K562 (cell line): ENCODE measurements at regions not wholly inside any gene's neighbourhood (a gene's known extent, or its start where the extent isn't known, plus 50 kb on each side); places are given as distances from the start of the nearest gene placed in this dataset.

Experiments used
- ATAC-seq: fragments of 200-7000 bp; cut with Tn5 transposase; 3 replicates; pipeline ENCODE4 v1.9.1; 2020; ENCODE audit warnings: moderate library complexity
- BruUV-seq: library from RNA; stranded (reverse); fragments of 400-500 nt; replicated peaks from 2 replicates; lab custom pipeline; 2021; lab: Mats Ljungman, UMichigan
- CTCF ChIA-PET: fragments of 300-600 bp; formaldehyde crosslinking; extraction: SDS; loops from one replicate; lab custom pipeline; 2021; ENCODE audit warnings: low intra/inter-chr PET ratio; lab: Yijun Ruan, JAX
- POLR2A ChIA-PET: fragments of 300-600, 350-650 bp; sonication (Branson Sonifier 250); formaldehyde crosslinking; extraction: SDS; loops from one replicate; lab custom pipeline; 2021; ENCODE audit warnings: antibody characterized with exemption, inconsistent platforms; lab: Yijun Ruan, JAX
- DNase-seq, 4 experiments: peaks; one replicate each; pipeline versions ENCODE4 v3.0.0 to v3.0.0-alpha.2; 2011 to 2018; ENCODE audit warnings: low spot score in 3 of 4, mixed read lengths in 3 of 4; ENCODE audit errors: extremely low read depth in 1 of 4
- FAIRE-seq: peaks from 2 replicates; lab custom pipeline; 2011; peaks lifted over from hg19 to GRCh38; lab: Jason Lieb, UNC
- H2AFZ ChIP-seq: 2 replicates; pipeline ENCODE4 v1.6.0; 2011; ENCODE audit warnings: low read depth, low read length, control low read depth, inconsistent platforms
- H3K27ac ChIP-seq: fragments of 200-600 bp; 3 replicates; pipeline ENCODE4 v1.8.0; 2011; ENCODE audit warnings: low read depth, mild to moderate bottlenecking, control low read depth, inconsistent platforms, low read length, moderate library complexity, mixed read lengths; ENCODE audit errors: extremely low read depth
- H3K27me3 ChIP-seq, 2 experiments: fragments of 300-600 bp in 1 of 2; 2 replicates in 1 of 2; 3 replicates in 1 of 2; pipeline versions ENCODE4 v1.6.0 to v1.8.0; 2011; ENCODE audit warnings: inconsistent platforms in 2 of 2, low read length in 2 of 2, mild to moderate bottlenecking in 1 of 2, mixed read lengths in 1 of 2, moderate library complexity in 1 of 2; ENCODE audit not compliant: control insufficient read depth in 2 of 2, insufficient read depth in 2 of 2
- H3K36me3 ChIP-seq: fragments of 300-600 bp; 3 replicates; pipeline ENCODE4 v1.8.0; 2011; ENCODE audit warnings: mild to moderate bottlenecking, low read length, inconsistent platforms; ENCODE audit not compliant: control insufficient read depth, insufficient read depth
- H3K4me1 ChIP-seq, 2 experiments: fragments of 200-600 bp in 1 of 2; replicated peaks in 1 of 2; 2 replicates in 1 of 2; 3 replicates in 1 of 2; pipeline versions ENCODE4 v1.5.1 to v1.8.0; 2011; ENCODE audit warnings: inconsistent platforms in 2 of 2, low read length in 2 of 2, mild to moderate bottlenecking in 1 of 2, mixed read lengths in 1 of 2, moderate library complexity in 1 of 2; ENCODE audit not compliant: control insufficient read depth in 2 of 2, insufficient read depth in 2 of 2
- H3K4me2 ChIP-seq: 2 replicates; pipeline ENCODE4 v1.6.1; 2011; ENCODE audit warnings: low read length, control low read depth, inconsistent platforms, mixed read lengths; ENCODE audit not compliant: insufficient read depth
- H3K4me3 ChIP-seq: fragments of 200-600 bp; sonication (generic), shearing (Covaris generic); 2 replicates; pipeline ENCODE4 v1.5.1; 2016; ENCODE audit warnings: control low read depth, inconsistent platforms
- H3K79me2 ChIP-seq: fragments of 200-600 bp; 3 replicates; pipeline ENCODE4 v1.8.0; 2011; ENCODE audit warnings: low read length, inconsistent platforms; ENCODE audit not compliant: control insufficient read depth, insufficient read depth
- H3K9ac ChIP-seq, 2 experiments: 2 replicates each; pipeline versions ENCODE4 v1.6.0 to v1.6.1; 2011; ENCODE audit warnings: low read depth in 2 of 2, low read length in 2 of 2, control low read depth in 1 of 2, inconsistent platforms in 1 of 2, mild to moderate bottlenecking in 1 of 2, mixed read lengths in 1 of 2; ENCODE audit not compliant: insufficient read depth in 1 of 2
- H3K9me1 ChIP-seq: one replicate; pipeline ENCODE4 v1.6.0; 2011; ENCODE audit warnings: inconsistent platforms, mild to moderate bottlenecking, low read length, moderate library complexity; ENCODE audit not compliant: control insufficient read depth, insufficient read depth
- H3K9me3 ChIP-seq: replicated peaks from 2 replicates; pipeline ENCODE4 v1.5.1; 2011; ENCODE audit warnings: low read depth, low read length, inconsistent platforms; ENCODE audit not compliant: control insufficient read depth, insufficient read depth
- H4K20me1 ChIP-seq: replicated peaks from 2 replicates; pipeline ENCODE4 v1.6.1; 2011; ENCODE audit warnings: low read length, inconsistent platforms, mixed read lengths; ENCODE audit not compliant: control insufficient read depth, insufficient read depth
- BRD4 ChIP-seq: fragments of 200-600 bp; sonication (generic); IDR thresholded peaks from 2 replicates; pipeline ENCODE4 v1.6.1; 2017; ENCODE audit warnings: inconsistent platforms
- BRD9 ChIP-seq: fragments of 450-650 bp; IDR thresholded peaks from 2 replicates; pipeline ENCODE4 v1.6.1; 2018; ENCODE audit warnings: low read depth; ENCODE audit not compliant: partially characterized antibody
- CC2D1A ChIP-seq: fragments of 450-650 bp; IDR thresholded peaks from 2 replicates; pipeline ENCODE4 v1.6.1; 2017; ENCODE audit warnings: mild to moderate bottlenecking
- ETV1 ChIP-seq: fragments of 450-650 bp; conservative IDR thresholded peaks from 2 replicates; pipeline ENCODE4 v1.6.1; 2016; ENCODE audit warnings: missing genetic modification characterization, control low read depth, low read depth, missing compliant biosample characterization
- GTF2A2 ChIP-seq: IDR thresholded peaks from 2 replicates; pipeline ENCODE4 v1.6.1; 2016; ENCODE audit warnings: mild to moderate bottlenecking, missing genetic modification characterization, missing compliant biosample characterization
- IRF1 ChIP-seq: sonication (generic); formaldehyde crosslinking; IDR thresholded peaks from 2 replicates; pipeline ENCODE4 v1.8.0; 2022; ENCODE audit warnings: missing genetic modification reagents, mild to moderate bottlenecking, borderline replicate concordance
- KDM5B ChIP-seq: fragments of 200-600 bp; sonication (generic); IDR thresholded peaks from 2 replicates; pipeline ENCODE4 v1.6.1; 2012; ENCODE audit warnings: low read depth, mild to moderate bottlenecking, moderate library complexity, low read length, control low read depth, inconsistent platforms; ENCODE audit not compliant: insufficient replicate concordance
- MECOM ChIP-seq: fragments of 250-450 bp; sonication (Bioruptor Pico); IDR thresholded peaks from 2 replicates; pipeline ENCODE4 v1.8.0; 2022; ENCODE audit warnings: inconsistent platforms
- NR3C1 ChIP-seq: sonication (generic); formaldehyde crosslinking; IDR thresholded peaks from 2 replicates; pipeline ENCODE4 v1.8.1; 2022; ENCODE audit warnings: missing genetic modification reagents
- POU5F1 ChIP-seq: fragments of 150-350 bp; IDR thresholded peaks from 2 replicates; pipeline ENCODE4 v1.6.1; 2014; ENCODE audit warnings: borderline replicate concordance, low read length, low read depth, mild to moderate bottlenecking; ENCODE audit not compliant: partially characterized antibody
- PRMT5 ChIP-seq: sonication (generic); formaldehyde crosslinking; IDR thresholded peaks from 2 replicates; pipeline ENCODE4 v1.5.0; 2020; ENCODE audit warnings: missing genetic modification reagents
- RNF2 ChIP-seq: sonication (generic); IDR thresholded peaks from 2 replicates; pipeline ENCODE4 v1.6.1; 2016
- TEAD4 ChIP-seq, 2 experiments: sonication (generic) in 1 of 2; formaldehyde crosslinking in 1 of 2; IDR thresholded peaks; 2 replicates each; pipeline versions ENCODE4 v1.6.1 to v1.8.0; 2012 to 2022; ENCODE audit warnings: borderline replicate concordance in 1 of 2, inconsistent platforms in 1 of 2, low read length in 1 of 2, mild to moderate bottlenecking in 1 of 2, missing genetic modification reagents in 1 of 2
- THAP7 ChIP-seq: fragments of 250-450 bp; sonication (Bioruptor Pico); IDR thresholded peaks from 2 replicates; pipeline ENCODE4 v1.5.0; 2021
- ZBED1 ChIP-seq: IDR thresholded peaks from 2 replicates; pipeline ENCODE4 v1.6.1; 2014
- WGBS: fragments of 100-300 bp; shearing (Covaris generic); methylation state at CpG from one replicate; pipeline ENCODE4 v1.1.6; 2016; ENCODE audit warnings: low coverage, mixed read lengths; ENCODE audit not compliant: insufficient coverage; ENCODE audit errors: missing lambda C conversion rate; 5-methylcytosine and 5-hydroxymethylcytosine counted together
- in situ Hi-C: fragments of 300-500 bp; cut with MboI; formaldehyde crosslinking; loops from 4 replicates; pipeline ENCODE4 v1.15.0; 2018; ENCODE audit warnings: inconsistent platforms, mixed read lengths
- intact Hi-C: fragments of 100-400 bp; cut with micrococcal nuclease; formaldehyde crosslinking; loops from 2 replicates; pipeline ENCODE4 v1.14.2; 2022

- Histone ChIP-seq H3K9me3 (no peaks in the 10 kb centered on the region), H3K9ac (no peak overlapping the region), H2AFZ (no peak overlapping the region), H3K4me2 (no peak overlapping the region), H3K4me1 (no peaks in the 10 kb centered on the region), H3K27me3 (no peaks in the 10 kb centered on the region), H3K36me3 (no peaks in the 10 kb centered on the region), H3K79me2 (no peaks in the 10 kb centered on the region), H3K4me3 (no peak overlapping the region), H3K9me1 (no peaks in the 10 kb centered on the region), H4K20me1 (no peaks in the 10 kb centered on the region), H3K27ac (no peak overlapping the region)
- CTCF ChIA-PET, result no interaction called here
- WGBS, result 3% methylated on average over 4 of the region's 4 CpGs
- TF ChIP-seq ZBED1, result no peak
- no peak for FAIRE-seq
- BruUV-seq, result no TSS peak
- no peak for DNase-seq
- no peak for ATAC-seq
- in situ Hi-C loops (no loop called here), intact Hi-C loops (no loop called here)
- POLR2A ChIA-PET, result no interaction called here
Measured at GRCh38 chr5:147052519-147052918, 174.0 kb upstream of the PPP2R2B start.

- 0% methylated on average over 5 of the region's 5 CpGs for WGBS
- H3K36me3 ChIP-seq, result no peaks in the 10 kb centered on the region
- no peaks in the 10 kb centered on the region for H4K20me1 ChIP-seq
- POLR2A ChIA-PET, result no interaction called here
- H3K79me2 ChIP-seq, result no peaks in the 10 kb centered on the region
- no peak for DNase-seq
- BruUV-seq, result no TSS peak
- no peaks in the 10 kb centered on the region for H3K9me1 ChIP-seq
- TF ChIP-seq CC2D1A (no peak), MECOM (CRISPR knock-in tag) (no peak), NR3C1 (no peak), POU5F1 (no peak), IRF1 (CRISPR knock-in tag) (no peak), BRD9 (no peak), PRMT5 (CRISPR knock-in tag) (no peak), RNF2 (no peak), ETV1 (tag) (no peak), THAP7 (CRISPR knock-in tag) (no peak), BRD4 (no peak), TEAD4 (IDR thresholded peaks at IDR 0.05; ENCODE audit: low read length) (no peak), TEAD4 (CRISPR knock-in tag; IDR thresholded peaks at IDR 0.05; ENCODE audit: borderline replicate concordance) (no peak), KDM5B (no peak), GTF2A2 (tag) (no peak)
- TF ChIP-seq, all 486 proteins: peak for 0
- ATAC-seq, result no peak
- Histone ChIP-seq H3K4me2 (no peak overlapping the region), H3K9me3 (no peaks in the 10 kb centered on the region), H3K4me1 (no peaks in the 10 kb centered on the region), H2AFZ (no peak overlapping the region), H3K27me3 (no peaks in the 10 kb centered on the region), H3K4me3 (no peak overlapping the region), H3K27ac (no peak overlapping the region), H3K9ac (no peak overlapping the region)
- intact Hi-C loops (no loop called here), in situ Hi-C loops (no loop called here)
- CTCF ChIA-PET, result no interaction called here
- FAIRE-seq, result no peak
Measured at GRCh38 chr5:147055089-147055826, 176.7 kb upstream of the PPP2R2B start.
